Tibial nerve (tissue), 4 donors: ENCODE measurements at regions not wholly inside any gene's neighbourhood (a gene's known extent, or its start where the extent isn't known, plus 50 kb on each side); places are given as distances from the start of the nearest gene placed in this dataset.

Experiments
- EP300 ChIP-seq, 2 donors: sonication (generic); formaldehyde crosslinking; IDR thresholded peaks; one replicate each; pipeline ENCODE4 v1.6.1; 2017; ENCODE audit warnings: antibody characterized with exemption in 2 of 2, mild to moderate bottlenecking in 1 of 2
- POLR2A ChIP-seq, 2 donors: fragments of 450-650 bp; IDR thresholded peaks; one replicate each; pipeline ENCODE4 v1.6.1; 2017; ENCODE audit warnings: antibody characterized with exemption in 2 of 2, mild to moderate bottlenecking in 2 of 2, moderate library complexity in 2 of 2
- TF ChIP-seq, protein P1 (sequence below), 5 experiments: fragments of 200-600 bp in 3 of 5; fragments of 450-650 bp in 2 of 5; sonication (generic) in 3 of 5; IDR thresholded peaks; one replicate each; pipeline ENCODE4 v1.5.1; 2016 to 2019; ENCODE audit warnings: antibody characterized with exemption in 5 of 5, mild to moderate bottlenecking in 3 of 5, moderate library complexity in 2 of 5

- TF ChIP-seq, protein P1, sequence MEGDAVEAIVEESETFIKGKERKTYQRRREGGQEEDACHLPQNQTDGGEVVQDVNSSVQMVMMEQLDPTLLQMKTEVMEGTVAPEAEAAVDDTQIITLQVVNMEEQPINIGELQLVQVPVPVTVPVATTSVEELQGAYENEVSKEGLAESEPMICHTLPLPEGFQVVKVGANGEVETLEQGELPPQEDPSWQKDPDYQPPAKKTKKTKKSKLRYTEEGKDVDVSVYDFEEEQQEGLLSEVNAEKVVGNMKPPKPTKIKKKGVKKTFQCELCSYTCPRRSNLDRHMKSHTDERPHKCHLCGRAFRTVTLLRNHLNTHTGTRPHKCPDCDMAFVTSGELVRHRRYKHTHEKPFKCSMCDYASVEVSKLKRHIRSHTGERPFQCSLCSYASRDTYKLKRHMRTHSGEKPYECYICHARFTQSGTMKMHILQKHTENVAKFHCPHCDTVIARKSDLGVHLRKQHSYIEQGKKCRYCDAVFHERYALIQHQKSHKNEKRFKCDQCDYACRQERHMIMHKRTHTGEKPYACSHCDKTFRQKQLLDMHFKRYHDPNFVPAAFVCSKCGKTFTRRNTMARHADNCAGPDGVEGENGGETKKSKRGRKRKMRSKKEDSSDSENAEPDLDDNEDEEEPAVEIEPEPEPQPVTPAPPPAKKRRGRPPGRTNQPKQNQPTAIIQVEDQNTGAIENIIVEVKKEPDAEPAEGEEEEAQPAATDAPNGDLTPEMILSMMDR (IDR thresholded peaks at IDR 0.05): no peak
- TF ChIP-seq POLR2A (IDR thresholded peaks at IDR 0.05): no peak
- no peak for TF ChIP-seq EP300 (IDR thresholded peaks at IDR 0.05)
Measured at GRCh38 chr2:125684256-125684655, 971.7 kb upstream of the GYPC start.
